ENCODE measurements at regions not wholly inside any gene's neighbourhood (a gene's known extent, or its start where the extent isn't known, plus 50 kb on each side); places are given as distances from the start of the nearest gene placed in this dataset.

DNA sequence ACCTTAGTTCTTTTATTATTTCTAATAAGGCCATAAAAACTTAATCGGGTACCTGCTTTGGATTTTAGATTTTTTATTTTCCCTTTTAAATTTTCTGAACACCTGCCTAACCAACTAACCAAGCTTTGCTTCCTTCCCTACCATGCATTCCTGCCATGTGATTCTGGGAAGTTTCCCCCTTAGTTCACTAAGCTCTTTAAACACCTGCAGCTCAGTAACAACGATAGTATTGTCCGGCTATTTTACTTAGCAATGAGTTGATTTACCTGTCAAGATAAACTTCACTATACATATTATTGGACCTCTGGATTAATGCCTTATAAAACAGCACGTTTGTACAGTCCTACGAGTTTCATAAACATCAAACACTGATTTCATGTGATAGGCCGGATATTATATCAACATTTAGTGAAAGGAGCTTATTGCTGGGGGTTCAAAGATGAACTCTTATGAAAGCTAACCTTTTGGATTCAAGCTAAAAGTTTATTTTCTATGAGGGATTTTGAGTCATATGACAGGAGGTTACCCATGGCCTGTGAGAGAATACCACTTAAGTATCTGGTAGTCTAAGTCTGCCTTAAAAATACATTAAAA lies 81.0 kb upstream of the STARD13 start:
- H3K4me1 ChIP-seq (ENCODE audit: control insufficient read depth in 1 of 2, insufficient read depth in 1 of 2, low read depth in 1 of 2, low read length in 1 of 2) = peaks cover 0 to 3% of the 10 kb centered on the region in 2 experiments
- TF ChIP-seq, protein P1, sequence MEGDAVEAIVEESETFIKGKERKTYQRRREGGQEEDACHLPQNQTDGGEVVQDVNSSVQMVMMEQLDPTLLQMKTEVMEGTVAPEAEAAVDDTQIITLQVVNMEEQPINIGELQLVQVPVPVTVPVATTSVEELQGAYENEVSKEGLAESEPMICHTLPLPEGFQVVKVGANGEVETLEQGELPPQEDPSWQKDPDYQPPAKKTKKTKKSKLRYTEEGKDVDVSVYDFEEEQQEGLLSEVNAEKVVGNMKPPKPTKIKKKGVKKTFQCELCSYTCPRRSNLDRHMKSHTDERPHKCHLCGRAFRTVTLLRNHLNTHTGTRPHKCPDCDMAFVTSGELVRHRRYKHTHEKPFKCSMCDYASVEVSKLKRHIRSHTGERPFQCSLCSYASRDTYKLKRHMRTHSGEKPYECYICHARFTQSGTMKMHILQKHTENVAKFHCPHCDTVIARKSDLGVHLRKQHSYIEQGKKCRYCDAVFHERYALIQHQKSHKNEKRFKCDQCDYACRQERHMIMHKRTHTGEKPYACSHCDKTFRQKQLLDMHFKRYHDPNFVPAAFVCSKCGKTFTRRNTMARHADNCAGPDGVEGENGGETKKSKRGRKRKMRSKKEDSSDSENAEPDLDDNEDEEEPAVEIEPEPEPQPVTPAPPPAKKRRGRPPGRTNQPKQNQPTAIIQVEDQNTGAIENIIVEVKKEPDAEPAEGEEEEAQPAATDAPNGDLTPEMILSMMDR (IDR thresholded peaks at IDR 0.05) = no peak
- no peaks in the 10 kb centered on the region for H3K9me3 ChIP-seq
- no peak overlapping the region for H3K4me3 ChIP-seq (ENCODE audit: low read depth in 1 of 2, low read length in 1 of 2)
- H3K36me3 ChIP-seq = no peaks in the 10 kb centered on the region
- H3K27ac ChIP-seq = no peak overlapping the region
- no peaks in the 10 kb centered on the region for H3K27me3 ChIP-seq

GRCh38 chr13:33367171-33367895 lies 81.8 kb upstream of the STARD13 start:
- no peak overlapping the region for H3K4me3 ChIP-seq (ENCODE audit: low read depth in 1 of 2, low read length in 1 of 2)
- H3K27me3 ChIP-seq = no peaks in the 10 kb centered on the region
- peaks cover 0 to 3% of the 10 kb centered on the region in 2 experiments for H3K4me1 ChIP-seq (ENCODE audit: control insufficient read depth in 1 of 2, insufficient read depth in 1 of 2, low read depth in 1 of 2, low read length in 1 of 2)
- H3K27ac ChIP-seq = no peak overlapping the region
- TF ChIP-seq, protein P1 (IDR thresholded peaks at IDR 0.05) = no peak
- no peaks in the 10 kb centered on the region for H3K9me3 ChIP-seq
- H3K36me3 ChIP-seq = no peaks in the 10 kb centered on the region

GRCh38 chr13:33367926-33368325 lies 82.4 kb upstream of the STARD13 start:
- H3K27ac ChIP-seq = no peak overlapping the region
- no peaks in the 10 kb centered on the region for H3K9me3 ChIP-seq
- H3K4me3 ChIP-seq (ENCODE audit: low read depth in 1 of 2, low read length in 1 of 2) = no peak overlapping the region
- no peaks in the 10 kb centered on the region for H3K36me3 ChIP-seq
- H3K4me1 ChIP-seq (ENCODE audit: control insufficient read depth in 1 of 2, insufficient read depth in 1 of 2, low read depth in 1 of 2, low read length in 1 of 2) = peaks cover 0 to 3% of the 10 kb centered on the region in 2 experiments
- no peaks in the 10 kb centered on the region for H3K27me3 ChIP-seq
- TF ChIP-seq, protein P1 (IDR thresholded peaks at IDR 0.05) = no peak

GRCh38 chr13:33369073-33369472 lies 83.5 kb upstream of the STARD13 start:
- TF ChIP-seq, protein P1 (IDR thresholded peaks at IDR 0.05) = no peak
- H3K9me3 ChIP-seq = no peaks in the 10 kb centered on the region
- no peak overlapping the region for H3K27ac ChIP-seq
- H3K4me3 ChIP-seq (ENCODE audit: low read depth in 1 of 2, low read length in 1 of 2) = no peak overlapping the region
- H3K27me3 ChIP-seq = no peaks in the 10 kb centered on the region
- peaks cover 0 to 3% of the 10 kb centered on the region in 2 experiments for H3K4me1 ChIP-seq (ENCODE audit: control insufficient read depth in 1 of 2, insufficient read depth in 1 of 2, low read depth in 1 of 2, low read length in 1 of 2)
- H3K36me3 ChIP-seq = no peaks in the 10 kb centered on the region

- Histone ChIP-seq H3K4me3 (ENCODE audit: low read depth in 1 of 2, low read length in 1 of 2) (no peak overlapping the region), H3K4me1 (ENCODE audit: control insufficient read depth in 1 of 2, insufficient read depth in 1 of 2, low read depth in 1 of 2, low read length in 1 of 2) (peaks cover 0 to 3% of the 10 kb centered on the region in 2 experiments), H3K36me3 (no peaks in the 10 kb centered on the region), H3K27me3 (no peaks in the 10 kb centered on the region), H3K9me3 (peaks cover 11% of the 10 kb centered on the region), H3K27ac (no peak overlapping the region)
- TF ChIP-seq, protein P1 (IDR thresholded peaks at IDR 0.05) = no peak
These were observed 86.8 kb upstream of the STARD13 start for GRCh38 chr13:33372251-33372919.

Measured in neutrophil (primary cell).